AG04450 (cell line): ENCODE measurements at regions not wholly inside any gene's neighbourhood (a gene's known extent, or its start where the extent isn't known, plus 50 kb on each side); places are given as distances from the start of the nearest gene placed in this dataset.
A peak's percentile ranks its signal among the peaks of the same experiment; 100 is the strongest.
"Not testable (repeated sequence)": the region's sequence is repeated elsewhere in the genome, so short reads cannot be mapped to it uniquely, and the experiment has no call there.

Source experiments
- CTCF ChIA-PET: fragments of 300-600, 350-600 bp; formaldehyde crosslinking; extraction: SDS; loops from one replicate; lab custom pipeline; 2022; ENCODE audit warnings: antibody characterized with exemption, inconsistent platforms; lab: Charles Lee
- POLR2A ChIA-PET: fragments of 350-600 bp; formaldehyde crosslinking; extraction: SDS; loops from one replicate; lab custom pipeline; 2021; ENCODE audit warnings: antibody characterized with exemption, inconsistent platforms; lab: Yijun Ruan, JAX
- DNase-seq: peaks from one replicate; pipeline ENCODE4 v3.0.0-alpha.2; 2011; ENCODE audit warnings: low read depth, low spot score
- H3K27ac ChIP-seq: one replicate; pipeline ENCODE4 v1.5.1; 2012; ENCODE audit warnings: low read depth, low read length, control low read depth
- H3K27me3 ChIP-seq: one replicate; pipeline ENCODE4 v1.6.0; 2012; ENCODE audit warnings: low read length; ENCODE audit not compliant: control insufficient read depth, insufficient read depth
- H3K4me3 ChIP-seq: 2 replicates; pipeline ENCODE4 v1.5.1; 2011; ENCODE audit warnings: mild to moderate bottlenecking, low read depth, low read length, control low read depth
- H3K9me3 ChIP-seq: 2 replicates; pipeline ENCODE4 v1.5.1; 2012; ENCODE audit warnings: low read length; ENCODE audit not compliant: control insufficient read depth, insufficient read depth
- TF ChIP-seq, protein P1 (sequence below): IDR thresholded peaks from 2 replicates; pipeline ENCODE4 v1.5.1; 2011; ENCODE audit warnings: low read depth, low read length, control low read depth, inconsistent platforms

DNA sequence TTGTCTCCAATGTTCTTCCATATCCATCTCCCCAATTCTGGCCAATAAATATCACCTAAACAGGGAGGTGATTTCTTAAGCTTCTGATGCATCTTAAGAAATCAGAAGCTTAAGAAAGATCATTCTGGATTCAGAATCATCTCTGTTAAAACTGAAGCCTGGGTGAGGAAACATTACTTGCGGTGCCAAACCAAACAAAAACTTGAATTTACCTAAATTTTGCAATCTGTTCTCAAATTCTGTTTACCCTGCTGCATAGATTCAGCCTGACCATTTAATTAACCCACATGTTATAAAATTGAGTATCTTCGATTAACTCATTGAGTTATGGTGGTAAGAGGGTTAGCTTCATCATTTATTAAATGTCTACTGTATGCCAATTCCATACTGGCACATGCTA lies 204.4 kb upstream of the ZNF385D start:
- CTCF ChIA-PET = no interaction called here
- no peak overlapping the region for H3K27ac ChIP-seq

DNA sequence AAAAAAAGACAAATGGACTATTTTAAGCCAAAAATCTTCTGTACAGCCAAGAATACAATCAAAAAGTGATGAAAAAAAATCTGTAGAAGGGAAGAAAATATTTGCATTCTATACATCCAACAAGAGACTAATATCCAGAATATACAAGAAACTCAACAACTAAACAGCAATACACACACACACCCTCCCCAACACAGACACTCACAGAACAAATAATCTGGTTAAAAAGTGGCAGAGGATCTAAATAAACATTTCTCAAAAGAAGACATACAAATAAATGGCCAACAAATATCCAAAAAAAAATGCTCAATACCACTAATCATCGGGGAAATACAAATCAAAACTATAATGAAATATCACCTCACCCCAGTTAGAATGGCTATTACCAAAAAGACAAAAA lies 209.0 kb upstream of the ZNF385D start:
- DNase-seq = no peak
- Histone ChIP-seq H3K27ac (no peak overlapping the region), H3K27me3 (no peaks in the 10 kb centered on the region), H3K9me3 (no peaks in the 10 kb centered on the region), H3K4me3 (no peak overlapping the region)
- POLR2A ChIA-PET = no interaction called here
- TF ChIP-seq, protein P1, sequence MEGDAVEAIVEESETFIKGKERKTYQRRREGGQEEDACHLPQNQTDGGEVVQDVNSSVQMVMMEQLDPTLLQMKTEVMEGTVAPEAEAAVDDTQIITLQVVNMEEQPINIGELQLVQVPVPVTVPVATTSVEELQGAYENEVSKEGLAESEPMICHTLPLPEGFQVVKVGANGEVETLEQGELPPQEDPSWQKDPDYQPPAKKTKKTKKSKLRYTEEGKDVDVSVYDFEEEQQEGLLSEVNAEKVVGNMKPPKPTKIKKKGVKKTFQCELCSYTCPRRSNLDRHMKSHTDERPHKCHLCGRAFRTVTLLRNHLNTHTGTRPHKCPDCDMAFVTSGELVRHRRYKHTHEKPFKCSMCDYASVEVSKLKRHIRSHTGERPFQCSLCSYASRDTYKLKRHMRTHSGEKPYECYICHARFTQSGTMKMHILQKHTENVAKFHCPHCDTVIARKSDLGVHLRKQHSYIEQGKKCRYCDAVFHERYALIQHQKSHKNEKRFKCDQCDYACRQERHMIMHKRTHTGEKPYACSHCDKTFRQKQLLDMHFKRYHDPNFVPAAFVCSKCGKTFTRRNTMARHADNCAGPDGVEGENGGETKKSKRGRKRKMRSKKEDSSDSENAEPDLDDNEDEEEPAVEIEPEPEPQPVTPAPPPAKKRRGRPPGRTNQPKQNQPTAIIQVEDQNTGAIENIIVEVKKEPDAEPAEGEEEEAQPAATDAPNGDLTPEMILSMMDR = no peak
- CTCF ChIA-PET = no interaction called here

More for the DNA sequence above, 204.4 kb upstream of the ZNF385D start:
- no peaks in the 10 kb centered on the region for H3K27me3 ChIP-seq
- no peaks in the 10 kb centered on the region for H3K9me3 ChIP-seq
- TF ChIP-seq, protein P1 = no peak
- no peak overlapping the region for H3K4me3 ChIP-seq
- POLR2A ChIA-PET = no interaction called here
- no peak for DNase-seq

DNA sequence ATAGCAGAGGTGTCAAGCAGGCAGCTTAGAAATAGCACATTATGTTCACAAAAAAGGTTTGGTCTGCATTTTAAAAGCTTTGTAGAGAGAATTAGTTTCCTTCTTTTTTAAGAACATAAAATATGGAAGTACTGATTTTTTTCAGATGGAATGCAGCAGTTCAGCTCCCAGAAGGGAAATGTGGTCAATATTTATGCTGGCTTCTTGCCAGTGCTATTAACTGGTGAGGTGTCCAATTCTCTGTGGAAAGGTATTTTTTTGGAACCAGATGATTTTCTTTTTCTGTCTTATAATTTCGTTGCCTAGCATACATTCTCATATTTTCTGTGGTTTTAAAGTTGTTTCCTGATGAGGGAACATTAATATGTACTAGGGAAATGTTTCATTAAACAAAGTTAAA lies 211.4 kb upstream of the ZNF385D start:
- TF ChIP-seq, protein P1 = no peak
- Histone ChIP-seq H3K9me3 (no peaks in the 10 kb centered on the region), H3K27ac (no peak overlapping the region), H3K4me3 (no peak overlapping the region), H3K27me3 (no peaks in the 10 kb centered on the region)
- POLR2A ChIA-PET = no interaction called here
- DNase-seq = no peak
- CTCF ChIA-PET = no interaction called here

DNA sequence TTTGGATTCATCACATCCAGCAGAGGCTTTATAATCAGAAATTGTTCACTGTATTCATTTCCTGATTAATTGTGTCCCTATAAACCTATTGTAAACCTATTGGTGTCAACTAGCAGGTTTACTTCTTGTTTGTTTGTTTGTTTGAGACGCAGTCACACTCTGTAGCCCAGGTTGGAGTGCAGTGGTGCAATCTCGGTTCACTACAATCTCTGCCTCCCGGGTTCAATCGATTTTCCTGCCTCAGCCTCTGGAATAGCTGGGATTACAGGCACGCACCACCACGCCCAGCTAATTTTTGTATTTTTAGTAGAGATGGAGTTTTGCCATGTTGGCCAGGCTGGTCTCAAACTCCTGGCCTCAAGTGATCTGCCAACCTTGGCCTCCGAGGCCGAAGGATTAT lies 215.4 kb upstream of the ZNF385D start:
- H3K4me3 ChIP-seq, H3K9me3 ChIP-seq, POLR2A ChIA-PET, CTCF ChIA-PET, DNase-seq, H3K27ac ChIP-seq, H3K27me3 ChIP-seq: not testable (repeated sequence)

DNA sequence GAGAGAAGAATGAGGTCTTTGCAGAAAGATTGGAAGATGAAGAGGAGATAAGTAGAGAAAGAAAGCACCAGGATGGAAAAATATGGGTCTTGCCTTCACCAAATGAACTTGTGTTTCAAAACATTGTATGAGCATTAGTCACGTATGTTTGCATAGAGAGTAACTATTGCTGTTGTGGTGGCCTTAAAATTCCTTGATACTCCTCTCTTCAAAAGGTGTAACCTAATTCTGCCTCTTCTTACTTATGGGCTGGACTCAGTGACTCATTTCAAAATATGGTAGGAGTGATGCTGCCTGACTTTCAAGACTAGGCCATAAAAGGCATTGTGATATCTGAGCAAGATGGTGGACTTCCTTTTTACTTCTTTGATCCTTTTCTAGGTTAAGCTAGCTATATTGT lies 228.7 kb upstream of the ZNF385D start:
- peak; percentile 11 for DNase-seq
- TF ChIP-seq, protein P1 = no peak
- Histone ChIP-seq H3K27ac (peak overlapping the region; percentile 34), H3K9me3 (no peaks in the 10 kb centered on the region), H3K27me3 (no peaks in the 10 kb centered on the region), H3K4me3 (no peak overlapping the region)
- ChIA-PET POLR2A (no interaction called here), CTCF (no interaction called here)
